ENCODE measurements at regions not wholly inside any gene's neighbourhood (a gene's known extent, or its start where the extent isn't known, plus 50 kb on each side); places are given as distances from the start of the nearest gene placed in this dataset.

GRCh38 chr3:191123231-191123630 lies 75.8 kb upstream of the OSTN start:
- Mint-ChIP-seq H3K9me3 (no peaks in the 10 kb centered on the region), H3K4me3 (no peak overlapping the region)
- TF ChIP-seq, protein P1, sequence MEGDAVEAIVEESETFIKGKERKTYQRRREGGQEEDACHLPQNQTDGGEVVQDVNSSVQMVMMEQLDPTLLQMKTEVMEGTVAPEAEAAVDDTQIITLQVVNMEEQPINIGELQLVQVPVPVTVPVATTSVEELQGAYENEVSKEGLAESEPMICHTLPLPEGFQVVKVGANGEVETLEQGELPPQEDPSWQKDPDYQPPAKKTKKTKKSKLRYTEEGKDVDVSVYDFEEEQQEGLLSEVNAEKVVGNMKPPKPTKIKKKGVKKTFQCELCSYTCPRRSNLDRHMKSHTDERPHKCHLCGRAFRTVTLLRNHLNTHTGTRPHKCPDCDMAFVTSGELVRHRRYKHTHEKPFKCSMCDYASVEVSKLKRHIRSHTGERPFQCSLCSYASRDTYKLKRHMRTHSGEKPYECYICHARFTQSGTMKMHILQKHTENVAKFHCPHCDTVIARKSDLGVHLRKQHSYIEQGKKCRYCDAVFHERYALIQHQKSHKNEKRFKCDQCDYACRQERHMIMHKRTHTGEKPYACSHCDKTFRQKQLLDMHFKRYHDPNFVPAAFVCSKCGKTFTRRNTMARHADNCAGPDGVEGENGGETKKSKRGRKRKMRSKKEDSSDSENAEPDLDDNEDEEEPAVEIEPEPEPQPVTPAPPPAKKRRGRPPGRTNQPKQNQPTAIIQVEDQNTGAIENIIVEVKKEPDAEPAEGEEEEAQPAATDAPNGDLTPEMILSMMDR (IDR thresholded peaks at IDR 0.05), result no peak

DNA sequence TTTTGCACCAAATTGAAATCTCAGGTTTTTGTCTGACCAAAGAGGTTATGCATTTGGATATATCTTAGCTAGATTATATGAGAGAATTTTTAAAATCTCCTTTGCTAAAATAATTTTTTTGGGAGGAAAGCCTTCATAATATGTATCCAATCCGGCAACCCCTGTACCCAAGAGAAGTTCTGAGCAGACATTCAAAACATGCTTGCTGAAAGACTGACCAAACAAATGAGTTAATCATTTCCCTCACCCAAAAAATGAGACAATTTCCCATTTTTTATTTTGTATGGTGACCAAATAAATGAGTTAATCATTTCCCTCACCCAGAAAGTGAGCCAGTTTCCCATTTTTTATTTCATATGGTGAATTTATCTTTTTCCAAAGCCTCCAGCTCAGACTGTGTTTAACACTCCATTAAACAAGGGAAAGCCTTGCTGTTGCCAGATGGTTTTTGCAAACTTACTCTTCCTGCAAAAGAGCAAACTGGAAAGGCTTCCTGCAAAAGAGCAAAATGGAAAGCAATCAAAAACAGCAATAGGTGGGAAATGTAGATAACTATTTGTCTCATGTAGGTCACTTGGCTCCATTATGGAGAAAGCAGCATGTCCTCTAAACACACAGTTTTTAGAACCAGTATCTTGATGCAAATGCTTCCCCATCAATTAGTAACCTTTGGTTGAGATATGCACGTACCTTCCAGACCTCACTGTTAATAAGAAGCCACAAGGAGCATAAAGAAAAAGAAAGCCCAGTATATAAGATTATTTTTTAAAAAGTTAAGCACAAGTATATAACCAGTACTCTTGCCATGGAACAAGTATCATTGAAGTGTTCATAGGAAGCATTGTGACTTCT lies 78.4 kb upstream of the OSTN start:
- TF ChIP-seq, protein P1 (IDR thresholded peaks at IDR 0.05), result no peak
- no peak overlapping the region for H3K27ac Mint-ChIP-seq
- no peaks in the 10 kb centered on the region for H3K4me1 Mint-ChIP-seq (ENCODE audit: low read depth)
- no peak for DNase-seq
- H3K9me3 Mint-ChIP-seq, result no peaks in the 10 kb centered on the region
- H3K27me3 Mint-ChIP-seq (ENCODE audit: insufficient read depth), result no peaks in the 10 kb centered on the region
- H3K4me3 Mint-ChIP-seq, result no peak overlapping the region
- H3K36me3 Mint-ChIP-seq (ENCODE audit: low read depth), result no peaks in the 10 kb centered on the region

More at GRCh38 chr3:191123231-191123630, 75.8 kb upstream of the OSTN start:
- DNase-seq, result no peak
- Mint-ChIP-seq H3K27me3 (ENCODE audit: insufficient read depth) (no peaks in the 10 kb centered on the region), H3K4me1 (ENCODE audit: low read depth) (no peaks in the 10 kb centered on the region), H3K27ac (no peak overlapping the region), H3K36me3 (ENCODE audit: low read depth) (no peaks in the 10 kb centered on the region)

GRCh38 chr3:191119415-191120295 lies 79.4 kb upstream of the OSTN start:
- TF ChIP-seq, protein P1 (IDR thresholded peaks at IDR 0.05), result no peak
- Mint-ChIP-seq H3K27ac (no peak overlapping the region), H3K27me3 (ENCODE audit: insufficient read depth) (no peaks in the 10 kb centered on the region), H3K4me3 (no peak overlapping the region), H3K36me3 (ENCODE audit: low read depth) (no peaks in the 10 kb centered on the region), H3K9me3 (no peaks in the 10 kb centered on the region), H3K4me1 (ENCODE audit: low read depth) (no peaks in the 10 kb centered on the region)
- no peak for DNase-seq

DNA sequence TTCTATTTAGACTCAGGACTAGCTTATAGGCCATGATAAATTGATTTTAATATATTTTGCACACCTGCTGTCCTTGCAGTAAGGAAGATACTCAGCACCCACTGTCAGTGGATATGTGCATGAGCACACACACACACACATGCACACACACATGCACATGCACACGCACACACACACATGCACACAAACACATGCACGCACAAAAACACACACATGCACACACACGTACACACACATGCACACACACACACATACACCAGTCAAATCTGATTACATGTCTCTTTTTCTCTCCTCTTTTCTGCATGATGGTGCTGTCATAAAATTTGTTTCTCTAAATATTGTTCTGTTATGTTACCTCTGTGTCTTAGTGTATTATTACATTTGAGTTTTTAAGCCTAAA lies 87.3 kb upstream of the OSTN start:
- Mint-ChIP-seq H3K27me3 (ENCODE audit: insufficient read depth) (no peaks in the 10 kb centered on the region; the same call in 1 of the 2 replicates), H3K4me1 (ENCODE audit: low read depth) (peaks cover 7% of the 10 kb centered on the region), H3K4me3 (no peak overlapping the region), H3K36me3 (ENCODE audit: low read depth) (no peaks in the 10 kb centered on the region), H3K27ac (no peak overlapping the region), H3K9me3 (no peaks in the 10 kb centered on the region)
- no peak for DNase-seq
- TF ChIP-seq, protein P1 (IDR thresholded peaks at IDR 0.05), result no peak

GRCh38 chr3:191105418-191105817 lies 93.6 kb upstream of the OSTN start:
- H3K27ac Mint-ChIP-seq, result no peak overlapping the region
- H3K9me3 Mint-ChIP-seq, result no peaks in the 10 kb centered on the region
- peaks cover 14% of the 10 kb centered on the region for H3K4me1 Mint-ChIP-seq (ENCODE audit: low read depth)
- no peak for DNase-seq
- H3K4me3 Mint-ChIP-seq, result no peak overlapping the region
- TF ChIP-seq, protein P1 (IDR thresholded peaks at IDR 0.05), result no peak
- H3K36me3 Mint-ChIP-seq (ENCODE audit: low read depth), result no peaks in the 10 kb centered on the region
- H3K27me3 Mint-ChIP-seq (ENCODE audit: insufficient read depth), result no peaks in the 10 kb centered on the region; the same call in 1 of the 2 replicates

Data from HFFc6 (cell line).